ENCODE measurements at regions not wholly inside any gene's neighbourhood (a gene's known extent, or its start where the extent isn't known, plus 50 kb on each side); places are given as distances from the start of the nearest gene placed in this dataset.
A peak's percentile ranks its signal among the peaks of the same experiment; 100 is the strongest.

DNA sequence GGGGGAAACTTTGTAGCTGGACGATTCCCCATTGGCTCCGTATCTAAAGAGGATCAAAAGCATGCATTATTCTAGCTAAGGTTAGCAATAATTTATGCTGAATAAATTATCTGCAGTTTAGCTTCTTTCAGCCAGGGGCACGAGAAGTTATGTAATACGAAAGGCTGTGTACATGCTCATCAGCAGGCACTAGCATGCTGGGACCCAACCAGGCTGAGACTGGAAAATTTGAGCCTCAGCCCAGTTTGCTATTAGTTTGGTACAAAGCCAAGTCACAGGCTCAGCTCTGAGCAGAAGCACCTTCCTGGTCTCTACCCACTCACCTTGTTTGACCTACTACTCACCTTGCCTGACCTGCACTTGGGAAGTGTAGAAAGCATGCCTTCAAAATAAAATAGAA is 328.1 kb upstream of the ARID1B start:
- TF ChIP-seq, protein P1, sequence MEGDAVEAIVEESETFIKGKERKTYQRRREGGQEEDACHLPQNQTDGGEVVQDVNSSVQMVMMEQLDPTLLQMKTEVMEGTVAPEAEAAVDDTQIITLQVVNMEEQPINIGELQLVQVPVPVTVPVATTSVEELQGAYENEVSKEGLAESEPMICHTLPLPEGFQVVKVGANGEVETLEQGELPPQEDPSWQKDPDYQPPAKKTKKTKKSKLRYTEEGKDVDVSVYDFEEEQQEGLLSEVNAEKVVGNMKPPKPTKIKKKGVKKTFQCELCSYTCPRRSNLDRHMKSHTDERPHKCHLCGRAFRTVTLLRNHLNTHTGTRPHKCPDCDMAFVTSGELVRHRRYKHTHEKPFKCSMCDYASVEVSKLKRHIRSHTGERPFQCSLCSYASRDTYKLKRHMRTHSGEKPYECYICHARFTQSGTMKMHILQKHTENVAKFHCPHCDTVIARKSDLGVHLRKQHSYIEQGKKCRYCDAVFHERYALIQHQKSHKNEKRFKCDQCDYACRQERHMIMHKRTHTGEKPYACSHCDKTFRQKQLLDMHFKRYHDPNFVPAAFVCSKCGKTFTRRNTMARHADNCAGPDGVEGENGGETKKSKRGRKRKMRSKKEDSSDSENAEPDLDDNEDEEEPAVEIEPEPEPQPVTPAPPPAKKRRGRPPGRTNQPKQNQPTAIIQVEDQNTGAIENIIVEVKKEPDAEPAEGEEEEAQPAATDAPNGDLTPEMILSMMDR (IDR thresholded peaks at IDR 0.05), result peak in 2 of 4 experiments; percentile 40 to 42
- no peak for TF ChIP-seq POLR2A (IDR thresholded peaks at IDR 0.05)

All from prostate gland (tissue), 2 donors.